GM19395 (cell line): ENCODE measurements at regions not wholly inside any gene's neighbourhood (a gene's known extent, or its start where the extent isn't known, plus 50 kb on each side); places are given as distances from the start of the nearest gene placed in this dataset.
"Not testable (repeated sequence)": the region's sequence is repeated elsewhere in the genome, so short reads cannot be mapped to it uniquely, and the experiment has no call there.

Experiments used
- ATAC-seq: cut with Tn5 transposase; IDR thresholded peaks from one replicate; pipeline ENCODE4 v1.9.1; 2021; ENCODE audit warnings: mild to moderate bottlenecking, moderate library complexity; ENCODE audit not compliant: unreplicated experiment

DNA sequence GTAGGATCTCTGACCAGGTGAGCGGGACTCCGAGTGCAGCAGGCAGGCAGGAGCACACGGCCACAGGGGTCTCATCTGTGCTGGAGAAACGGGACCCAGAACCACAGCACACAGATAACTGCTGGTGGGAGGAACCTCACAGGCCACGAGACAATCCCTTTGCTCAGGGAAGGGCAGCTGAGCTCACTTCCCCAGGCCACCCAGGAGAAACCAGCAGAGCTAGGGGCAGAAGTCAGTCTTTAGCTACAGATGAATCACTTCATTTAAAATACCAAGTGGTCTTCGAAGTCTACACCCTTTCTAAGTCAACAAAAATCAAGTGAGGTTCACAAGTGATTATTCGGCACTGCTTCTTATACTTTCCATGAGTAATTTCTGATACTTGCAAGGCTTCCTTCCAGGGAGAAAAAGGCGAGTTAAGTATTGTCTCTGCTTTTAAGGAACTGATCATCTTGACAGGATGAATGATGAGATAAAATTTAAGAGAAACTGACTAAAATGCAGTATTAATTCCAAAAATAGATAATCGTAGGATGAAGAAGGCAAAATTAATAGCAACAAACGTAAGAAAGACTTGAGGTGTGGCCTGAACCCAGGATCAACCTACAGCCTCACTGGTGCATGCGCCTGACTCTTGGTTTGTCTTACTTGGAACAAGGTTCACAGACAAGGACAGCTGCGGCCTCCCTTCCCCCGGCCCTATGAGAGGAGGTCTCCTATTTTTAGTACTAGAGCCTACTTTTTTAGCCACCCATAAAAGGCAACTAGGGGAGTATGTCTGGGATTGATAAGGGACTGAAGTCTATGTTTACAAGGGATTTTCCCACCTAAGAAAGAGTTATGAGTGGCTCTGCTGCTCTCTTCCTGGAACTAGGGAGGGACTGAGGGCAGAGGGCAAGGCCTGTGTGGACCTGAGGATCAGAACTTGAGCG, 233.6 kb downstream of the TTLL2 start:
- ATAC-seq, result no peak

DNA sequence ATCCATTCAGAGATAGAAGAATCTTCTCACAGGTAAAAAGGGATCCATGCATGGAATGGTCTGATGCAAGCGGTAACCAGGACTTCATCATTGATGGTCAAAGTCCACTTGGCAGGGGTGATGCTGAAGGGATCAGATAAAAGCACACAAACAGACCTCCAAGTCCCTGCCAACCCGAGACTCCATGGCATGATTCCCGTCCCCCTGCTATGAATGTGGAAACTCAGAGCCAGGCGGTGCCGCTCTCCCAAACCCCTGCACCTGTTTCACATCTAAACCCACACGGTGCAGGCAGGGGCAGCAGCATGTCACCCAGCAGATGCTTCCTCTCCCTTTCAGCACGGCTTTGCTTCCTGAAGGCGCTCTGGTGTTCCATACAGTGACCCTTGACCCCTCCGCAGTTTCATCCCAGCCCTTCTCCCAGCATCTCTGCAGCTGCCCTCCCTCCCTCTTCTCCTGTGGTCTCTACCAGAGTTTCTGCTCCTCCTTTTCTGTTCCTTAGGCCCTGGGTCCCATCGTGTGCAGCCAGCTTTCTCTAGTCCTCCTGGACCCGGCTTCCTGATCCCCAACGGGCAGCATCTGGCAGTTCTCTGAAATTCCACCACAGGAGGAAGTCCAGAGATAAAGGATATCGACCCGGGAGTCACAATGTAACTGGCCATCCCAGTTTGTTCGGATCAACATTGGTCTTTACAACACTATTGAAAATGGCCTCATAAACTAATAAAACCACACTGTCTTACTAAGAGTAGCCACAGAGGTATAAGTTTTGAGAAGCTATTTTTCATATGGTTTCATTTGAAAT, 235.0 kb downstream of the TTLL2 start:
- ATAC-seq, result no peak

DNA sequence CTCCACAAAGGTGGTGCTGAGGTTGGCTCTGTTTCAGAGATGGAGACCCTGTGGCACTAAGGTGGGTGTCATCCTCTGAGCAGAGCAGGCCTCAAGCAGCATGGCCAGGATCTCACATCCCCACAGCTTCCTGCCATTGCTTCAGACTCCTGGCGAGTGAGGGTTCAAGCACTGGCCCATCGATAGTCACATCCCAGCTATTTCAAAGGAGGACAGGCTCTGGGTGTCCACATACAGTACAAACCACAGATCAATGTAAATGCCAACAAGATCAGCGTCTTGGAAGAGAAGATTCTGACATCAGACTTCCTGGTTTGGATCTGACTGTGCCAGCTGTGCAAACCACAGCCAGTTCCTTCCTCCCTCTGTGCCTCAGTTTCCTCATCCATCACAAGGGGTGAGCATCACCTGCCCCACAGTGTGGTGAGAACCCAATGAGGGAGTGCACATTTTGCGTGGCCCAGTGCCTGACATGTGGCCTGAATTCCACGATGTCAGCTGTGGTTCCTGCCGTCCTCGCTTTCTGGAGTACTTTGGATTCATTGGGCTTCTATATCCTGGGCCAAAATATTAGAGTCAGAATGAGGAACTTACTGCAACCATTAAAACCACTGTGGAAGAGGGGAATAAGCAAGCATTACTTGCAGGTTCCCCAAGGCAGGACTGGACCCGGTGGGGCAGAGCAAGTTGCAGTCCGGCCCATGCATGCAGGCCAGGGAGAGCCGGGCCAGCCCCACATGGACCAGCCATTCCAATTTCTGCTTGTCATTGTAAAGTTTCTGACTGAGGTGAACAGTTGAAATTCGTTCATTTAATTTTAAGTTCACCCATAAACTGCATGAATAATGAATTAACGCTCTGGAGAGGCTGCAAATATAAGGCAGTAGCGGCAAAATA, 236.0 kb downstream of the TTLL2 start:
- no peak for ATAC-seq

- not testable (repeated sequence) for ATAC-seq
Observed at GRCh38 chr6:167562862-167563261, 238.0 kb downstream of the TTLL2 start.

GRCh38 chr6:167564416-167565250, 239.7 kb downstream of the TTLL2 start:
- no peak for ATAC-seq

DNA sequence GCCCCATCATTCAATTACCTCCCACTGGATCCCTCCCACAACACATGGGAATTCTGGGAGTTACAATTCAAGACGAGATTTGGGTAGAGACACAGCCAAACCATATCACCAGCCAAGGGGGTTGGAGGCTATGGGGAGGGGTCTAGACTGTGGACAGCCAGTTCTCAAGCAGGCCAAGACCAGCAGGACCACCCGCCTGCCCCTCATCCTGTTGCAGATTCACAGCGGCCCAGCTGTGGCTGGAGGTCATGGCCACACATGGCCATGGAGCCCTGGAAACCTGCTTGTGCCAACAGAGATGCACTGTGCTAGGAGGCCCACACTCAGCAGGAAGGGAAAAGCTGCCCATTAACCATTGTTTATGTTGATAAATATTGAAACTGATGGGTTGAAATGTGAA, 240.5 kb downstream of the TTLL2 start:
- ATAC-seq, result no peak

DNA sequence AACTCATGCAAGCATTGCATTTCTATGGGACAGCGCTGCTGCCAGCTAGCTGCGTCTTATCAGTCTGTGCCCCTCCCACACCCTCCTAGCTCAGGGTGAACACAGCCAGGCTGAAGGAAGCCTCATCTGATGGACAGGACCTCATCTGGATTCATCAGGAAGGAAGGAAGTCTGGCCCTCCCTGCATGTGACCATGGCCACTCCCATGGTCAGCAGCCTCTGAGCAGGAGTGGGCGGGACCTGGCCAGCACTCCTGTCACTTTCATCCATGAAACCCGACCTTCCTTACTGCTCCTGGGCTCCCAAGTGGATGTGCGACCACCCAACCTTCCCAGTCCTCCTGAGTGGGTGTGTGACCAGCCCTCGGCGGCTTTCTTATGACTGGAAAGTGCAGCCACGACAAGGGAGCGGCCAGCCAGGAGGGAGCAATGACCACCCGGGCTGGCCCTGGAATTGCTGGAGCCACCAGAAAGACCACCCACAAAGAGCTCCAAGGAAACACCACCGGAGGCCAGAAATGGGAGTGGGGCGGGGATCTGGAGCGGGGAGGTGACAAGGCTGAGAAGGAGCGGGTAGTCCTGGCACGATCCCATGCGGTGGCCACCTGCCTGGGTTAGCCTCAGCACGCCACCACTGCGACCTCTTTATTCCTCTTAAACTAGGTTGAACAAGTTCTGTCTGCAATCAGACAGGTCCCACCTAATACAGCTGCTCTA, 241.2 kb downstream of the TTLL2 start:
- ATAC-seq, result no peak

GRCh38 chr6:167566711-167567141, 241.8 kb downstream of the TTLL2 start:
- no peak for ATAC-seq

DNA sequence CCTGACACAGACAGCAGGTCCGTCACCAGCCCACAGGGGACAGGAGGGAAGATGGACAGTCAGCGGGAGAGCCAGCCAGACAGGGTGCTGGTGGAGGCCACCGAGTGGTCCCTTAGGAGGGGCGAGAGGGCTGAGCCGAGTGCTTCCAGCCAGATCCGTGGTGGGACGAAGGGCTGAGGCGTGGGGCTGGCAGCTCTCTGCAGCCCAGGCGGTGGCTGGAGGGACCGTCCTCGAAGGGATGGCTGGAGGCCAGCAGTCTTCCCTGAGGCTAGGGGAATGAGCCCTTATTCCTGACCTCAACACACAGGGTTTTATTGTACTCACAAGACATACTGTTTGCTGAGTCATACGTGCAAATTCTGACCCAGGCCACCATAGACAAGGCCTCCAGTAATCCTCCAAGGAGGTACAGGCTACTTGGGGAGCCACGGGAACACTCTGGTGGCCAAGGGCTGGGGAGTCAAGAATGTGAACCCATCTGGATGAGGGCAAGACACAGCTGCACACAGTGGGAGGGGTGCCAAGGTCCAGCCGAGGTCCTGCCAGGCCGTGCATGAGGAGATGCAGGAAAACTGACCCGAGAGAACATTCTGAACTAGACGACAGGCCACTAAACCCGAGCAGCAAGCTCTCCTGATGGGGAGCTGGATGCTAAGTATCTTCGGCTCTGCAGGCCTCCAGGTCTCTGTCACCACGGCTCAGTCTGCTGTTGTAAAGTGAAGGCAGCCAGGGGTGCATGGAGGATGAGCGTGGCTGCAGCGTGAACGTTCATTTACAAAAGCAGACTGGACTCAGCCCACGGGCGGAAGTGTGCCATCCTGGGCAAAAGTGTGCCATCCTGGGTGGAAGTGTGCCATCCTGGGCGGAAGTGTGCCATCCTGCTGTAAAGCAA, 242.5 kb downstream of the TTLL2 start:
- no peak for ATAC-seq

DNA sequence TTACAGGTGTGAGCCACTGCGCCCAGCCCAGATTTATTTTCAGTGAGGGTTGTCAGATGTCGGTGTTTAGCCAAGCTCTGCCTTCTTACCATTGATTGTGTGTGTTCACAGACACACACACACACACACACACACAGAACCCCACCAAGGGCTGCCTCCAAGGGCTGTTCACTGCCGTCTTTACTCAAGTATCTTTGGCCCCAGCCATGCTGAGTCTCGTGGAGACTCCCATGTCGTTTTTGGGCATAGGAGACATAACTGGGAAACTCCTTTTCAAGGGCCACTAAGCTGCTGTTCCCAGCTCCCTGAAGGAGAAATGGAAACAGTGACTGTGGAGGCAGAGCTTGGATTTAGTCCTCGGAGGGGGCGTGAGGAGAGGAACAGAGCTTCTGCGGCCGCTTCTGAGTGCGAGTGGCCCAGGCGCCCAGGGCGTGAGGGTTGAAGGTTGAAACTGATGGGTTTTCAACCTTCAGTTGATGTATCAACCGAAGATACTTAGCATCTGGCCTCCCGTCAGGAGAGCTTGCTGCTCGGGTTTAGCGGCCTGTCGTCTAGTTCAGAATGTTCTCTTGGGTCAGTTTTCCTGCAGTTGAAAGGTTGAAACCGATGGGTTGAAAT, 243.6 kb downstream of the TTLL2 start:
- no peak for ATAC-seq

- ATAC-seq, result no peak
Observed at GRCh38 chr6:167569041-167569805, 244.3 kb downstream of the TTLL2 start.

DNA sequence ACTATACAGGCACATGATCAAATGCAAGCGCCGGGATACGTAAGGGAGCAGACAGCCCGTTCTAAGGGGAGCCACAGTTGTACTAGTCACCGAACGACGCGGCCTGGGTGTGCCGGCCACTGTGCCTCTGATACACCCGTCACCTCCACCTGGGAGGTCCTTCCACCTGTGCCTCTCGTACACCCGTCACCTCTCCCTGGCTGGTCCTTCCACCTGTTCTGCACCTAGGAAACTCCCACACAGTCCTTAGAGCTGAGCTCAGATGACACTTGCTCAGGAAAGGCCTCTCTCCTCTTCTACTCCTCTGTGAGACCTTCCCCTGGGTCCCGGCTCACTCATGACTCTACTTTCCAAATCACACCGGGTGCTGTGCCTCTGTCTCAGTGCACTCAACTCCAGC, 245.0 kb downstream of the TTLL2 start:
- no peak for ATAC-seq

- ATAC-seq, result no peak
Observed at GRCh38 chr6:167570460-167571400, 245.8 kb downstream of the TTLL2 start.

DNA sequence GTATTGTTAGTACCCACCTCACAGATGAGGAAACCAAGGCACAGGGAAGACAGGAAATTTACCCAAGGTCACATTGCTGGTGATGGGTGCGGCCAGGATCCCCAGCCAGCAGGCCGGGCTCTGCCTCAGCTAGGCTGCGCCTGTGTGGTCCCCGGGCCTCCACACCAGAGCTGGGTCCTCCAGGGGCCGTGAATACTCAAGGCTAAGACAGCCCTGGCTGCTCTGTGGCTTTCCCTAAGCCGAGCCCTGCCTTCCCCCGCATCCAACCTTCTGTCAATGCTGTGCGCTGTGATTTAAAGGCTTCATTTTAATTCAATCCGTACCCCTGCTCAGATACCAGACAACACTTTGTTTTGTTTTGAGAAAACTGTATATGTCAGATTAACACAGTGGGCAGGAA, 246.7 kb downstream of the TTLL2 start:
- no peak for ATAC-seq

GRCh38 chr6:167572106-167572505, 247.2 kb downstream of the TTLL2 start:
- no peak for ATAC-seq

GRCh38 chr6:167572841-167573271, 248.0 kb downstream of the TTLL2 start:
- ATAC-seq, result no peak
